Panc1 (cell line): ENCODE measurements at regions not wholly inside any gene's neighbourhood (a gene's known extent, or its start where the extent isn't known, plus 50 kb on each side); places are given as distances from the start of the nearest gene placed in this dataset.

ENCODE experiments used
- ATAC-seq: fragments of 200-7000 bp; cut with Tn5 transposase; 2 replicates; pipeline ENCODE4 v1.9.1; 2020; ENCODE audit warnings: mild to moderate bottlenecking, moderate library complexity
- BruUV-seq: library from RNA; stranded (reverse); fragments of 400-500 nt; replicated peaks from 2 replicates; lab custom pipeline; 2021; lab: Mats Ljungman, UMichigan
- CTCF ChIA-PET: fragments of 300-600 bp; sonication (Branson Sonifier 250); formaldehyde crosslinking; loops from one replicate; lab custom pipeline; 2022; ENCODE audit warnings: antibody characterized with exemption; lab: Charles Lee
- POLR2A ChIA-PET: fragments of 300-600 bp; sonication (Branson Sonifier 250); formaldehyde crosslinking; loops from one replicate; lab custom pipeline; 2022; ENCODE audit warnings: antibody characterized with exemption; lab: Charles Lee
- DNase-seq: peaks from one replicate; pipeline ENCODE4 v3.0.0-alpha.2; 2010; ENCODE audit warnings: low read depth, low spot score
- H3K27ac ChIP-seq: 2 replicates; pipeline ENCODE4 v1.5.1; 2011; ENCODE audit warnings: mild to moderate bottlenecking, low read length, inconsistent platforms
- H3K27me3 ChIP-seq: fragments of 200-500 bp; sonication (Bioruptor generic); 2 replicates; pipeline ENCODE4 v1.6.0; 2014; ENCODE audit warnings: low read length, inconsistent platforms; ENCODE audit not compliant: control insufficient read depth, insufficient read depth
- H3K36me3 ChIP-seq: fragments of 200-500 bp; sonication (Bioruptor generic); 2 replicates; pipeline ENCODE4 v1.5.1; 2014; ENCODE audit warnings: inconsistent platforms, mild to moderate bottlenecking, low read length, moderate library complexity; ENCODE audit not compliant: control insufficient read depth, insufficient read depth
- H3K4me1 ChIP-seq: 2 replicates; pipeline ENCODE4 v1.5.1; 2011; ENCODE audit warnings: inconsistent platforms, mild to moderate bottlenecking, low read length, moderate library complexity; ENCODE audit not compliant: control insufficient read depth, insufficient read depth
- H3K4me3 ChIP-seq, 2 experiments: 2 replicates each; pipeline ENCODE4 v1.5.1; 2011 to 2012; ENCODE audit warnings: low read depth in 2 of 2, low read length in 2 of 2, mild to moderate bottlenecking in 2 of 2, inconsistent platforms in 1 of 2, moderate library complexity in 1 of 2
- H3K9me3 ChIP-seq: fragments of 200-500 bp; sonication (Bioruptor generic); 2 replicates; pipeline ENCODE4 v1.5.1; 2014; ENCODE audit warnings: low read depth, mild to moderate bottlenecking, inconsistent platforms, low read length, moderate library complexity; ENCODE audit not compliant: control insufficient read depth, insufficient read depth
- CTCF ChIP-seq: fragments of 450-650 bp; IDR thresholded peaks from 2 replicates; pipeline ENCODE4 v1.5.1; 2017; ENCODE audit warnings: mild to moderate bottlenecking
- POLR2AphosphoS5 ChIP-seq: IDR thresholded peaks from 2 replicates; pipeline ENCODE4 v1.6.1; 2012; ENCODE audit warnings: mild to moderate bottlenecking, low read depth, low read length, moderate library complexity
- REST ChIP-seq, 2 experiments: IDR thresholded peaks; 2 replicates each; pipeline ENCODE4 v1.6.1; 2011 to 2012; ENCODE audit warnings: low read depth in 2 of 2, control low read depth in 1 of 2, low read length in 1 of 2, mild to moderate bottlenecking in 1 of 2, moderate library complexity in 1 of 2; ENCODE audit not compliant: insufficient read depth in 1 of 2
- SIN3A ChIP-seq: IDR thresholded peaks from 2 replicates; pipeline ENCODE4 v1.6.1; 2012; ENCODE audit warnings: low read depth, mild to moderate bottlenecking, low read length, moderate library complexity, borderline replicate concordance; ENCODE audit not compliant: insufficient read depth
- TCF7L2 ChIP-seq: IDR thresholded peaks from 2 replicates; pipeline ENCODE4 v1.6.1; 2011; ENCODE audit warnings: mild to moderate bottlenecking, low read depth, low read length, inconsistent platforms
- in situ Hi-C: cut with HindIII; loops from 2 replicates; pipeline ENCODE4 v1.10.0; 2016; ENCODE audit warnings: low sequenced_read_pairs, low pct_unique_long_range_greater_than_20kb
- intact Hi-C: fragments of 100-400 bp; cut with micrococcal nuclease; formaldehyde crosslinking; loops from one replicate; pipeline ENCODE4 v1.10.0; 2022; ENCODE audit not compliant: unreplicated experiment

DNA sequence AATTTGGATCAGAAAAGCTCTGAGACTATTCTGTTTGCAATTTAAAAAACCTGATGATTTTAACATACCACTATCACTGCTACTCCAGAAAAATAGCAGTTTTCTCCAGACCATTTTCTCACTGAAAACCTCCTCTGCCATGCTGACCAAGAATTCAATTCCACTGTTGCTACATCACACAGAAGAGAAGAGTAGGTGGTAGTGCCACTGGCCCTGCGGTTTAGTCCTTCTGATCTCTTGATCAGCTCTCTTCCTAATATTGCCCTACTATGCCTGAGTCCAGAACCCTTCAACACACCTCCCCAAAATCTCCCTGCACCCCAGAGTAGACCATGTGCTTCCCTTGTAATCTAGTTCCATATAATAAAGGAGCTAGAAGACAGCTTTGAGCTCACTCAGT lies 55.8 kb upstream of the HS3ST1 start:
- in situ Hi-C loops: no loop called here
- no peaks in the 10 kb centered on the region for H3K27me3 ChIP-seq
- intact Hi-C loops: no loop called here
- H3K9me3 ChIP-seq: no peaks in the 10 kb centered on the region
- no peaks in the 10 kb centered on the region; the same call in 1 of the 2 replicates for H3K4me1 ChIP-seq
- ChIA-PET POLR2A (no interaction called here), CTCF (interaction anchor here (0.7 kb wide), 1 partner anchor 149 kb away, joined by 7 read pairs; no protein-coding TSS in a partner anchor)
- TF ChIP-seq TCF7L2 (no peak), CTCF (no peak), POLR2AphosphoS5 (no peak), SIN3A (no peak), REST (IDR thresholded peaks at IDR 0.05; ENCODE audit: insufficient read depth in 1 of 2, low read depth in 2 of 2, low read length in 1 of 2) (no peak)
- DNase-seq (no peak), ATAC-seq (no peak)
- no TSS peak for BruUV-seq
- no peaks in the 10 kb centered on the region for H3K36me3 ChIP-seq
- H3K27ac ChIP-seq: no peak overlapping the region
- H3K4me3 ChIP-seq: no peak overlapping the region

DNA sequence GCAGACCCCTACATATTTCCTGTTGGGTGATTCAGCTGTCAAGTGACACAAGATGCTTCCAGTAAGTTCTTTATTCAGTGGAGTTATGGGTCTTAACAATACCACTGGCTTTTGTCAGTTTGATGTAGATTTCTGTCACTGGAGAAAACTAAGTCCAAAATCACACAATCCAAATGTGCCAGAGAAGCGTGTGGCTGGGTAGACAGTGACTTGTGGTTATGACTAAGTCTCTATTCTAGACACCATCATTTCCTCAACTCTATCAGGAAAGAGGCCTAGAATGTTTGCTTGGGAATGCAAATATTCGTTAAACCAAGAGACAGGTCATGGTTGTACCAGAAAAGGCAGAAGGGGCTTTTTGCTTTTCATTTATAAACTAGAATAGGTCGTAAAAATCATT lies 54.4 kb upstream of the HS3ST1 start:
- TF ChIP-seq SIN3A (no peak), POLR2AphosphoS5 (no peak), TCF7L2 (no peak), REST (IDR thresholded peaks at IDR 0.05; ENCODE audit: insufficient read depth in 1 of 2, low read depth in 2 of 2, low read length in 1 of 2) (no peak), CTCF (no peak)
- Histone ChIP-seq H3K27me3 (no peaks in the 10 kb centered on the region), H3K36me3 (no peaks in the 10 kb centered on the region), H3K4me3 (no peak overlapping the region), H3K27ac (no peak overlapping the region), H3K4me1 (no peaks in the 10 kb centered on the region; the same call in 1 of the 2 replicates), H3K9me3 (no peaks in the 10 kb centered on the region)
- BruUV-seq: no TSS peak
- DNase-seq (no peak), ATAC-seq (no peak)
- CTCF ChIA-PET: no interaction called here
- intact Hi-C loops (no loop called here), in situ Hi-C loops (no loop called here)
- POLR2A ChIA-PET: no interaction called here
